ENCODE measurements at regions not wholly inside any gene's neighbourhood (a gene's known extent, or its start where the extent isn't known, plus 50 kb on each side); places are given as distances from the start of the nearest gene placed in this dataset.

- H3K4me1 ChIP-seq (ENCODE audit: insufficient read depth, low read length) = no peaks in the 10 kb centered on the region
- no peaks in the 10 kb centered on the region for H3K36me3 ChIP-seq (ENCODE audit: insufficient read depth, low read depth, low read length)
- H3K27me3 ChIP-seq (ENCODE audit: insufficient read depth, low read length) = no peaks in the 10 kb centered on the region
- H3K4me3 ChIP-seq (ENCODE audit: low read length) = no peak overlapping the region
- H3K9me3 ChIP-seq (ENCODE audit: insufficient read depth, low read depth, low read length) = no peaks in the 10 kb centered on the region
- no peak overlapping the region for H3K27ac ChIP-seq (ENCODE audit: low read length)
- H3K9ac ChIP-seq (ENCODE audit: low read depth, low read length) = no peak overlapping the region
These were observed 114.7 kb upstream of the ADCY1 start for GRCh38 chr7:45459476-45459875.

GRCh38 chr7:45460379-45460778, 113.8 kb upstream of the ADCY1 start:
- no peaks in the 10 kb centered on the region for H3K36me3 ChIP-seq (ENCODE audit: insufficient read depth, low read depth, low read length)
- H3K27me3 ChIP-seq (ENCODE audit: insufficient read depth, low read length) = no peaks in the 10 kb centered on the region
- no peak overlapping the region for H3K9ac ChIP-seq (ENCODE audit: low read depth, low read length)
- no peaks in the 10 kb centered on the region for H3K4me1 ChIP-seq (ENCODE audit: insufficient read depth, low read length)
- no peak overlapping the region for H3K27ac ChIP-seq (ENCODE audit: low read length)
- no peaks in the 10 kb centered on the region for H3K9me3 ChIP-seq (ENCODE audit: insufficient read depth, low read depth, low read length)
- no peak overlapping the region for H3K4me3 ChIP-seq (ENCODE audit: low read length)

GRCh38 chr7:45461026-45461425, 113.1 kb upstream of the ADCY1 start:
- H3K27ac ChIP-seq (ENCODE audit: low read length) = no peak overlapping the region
- H3K9ac ChIP-seq (ENCODE audit: low read depth, low read length) = no peak overlapping the region
- H3K27me3 ChIP-seq (ENCODE audit: insufficient read depth, low read length) = no peaks in the 10 kb centered on the region
- no peak overlapping the region for H3K4me3 ChIP-seq (ENCODE audit: low read length)
- no peaks in the 10 kb centered on the region for H3K9me3 ChIP-seq (ENCODE audit: insufficient read depth, low read depth, low read length)
- no peaks in the 10 kb centered on the region for H3K36me3 ChIP-seq (ENCODE audit: insufficient read depth, low read depth, low read length)
- no peaks in the 10 kb centered on the region for H3K4me1 ChIP-seq (ENCODE audit: insufficient read depth, low read length)

GRCh38 chr7:45469103-45469502, 105.1 kb upstream of the ADCY1 start:
- no peak overlapping the region for H3K4me3 ChIP-seq (ENCODE audit: low read length)
- peaks cover 5% of the 10 kb centered on the region for H3K9me3 ChIP-seq (ENCODE audit: insufficient read depth, low read depth, low read length)
- no peak overlapping the region for H3K9ac ChIP-seq (ENCODE audit: low read depth, low read length)
- no peaks in the 10 kb centered on the region for H3K4me1 ChIP-seq (ENCODE audit: insufficient read depth, low read length)
- H3K27me3 ChIP-seq (ENCODE audit: insufficient read depth, low read length) = no peaks in the 10 kb centered on the region
- H3K36me3 ChIP-seq (ENCODE audit: insufficient read depth, low read depth, low read length) = no peaks in the 10 kb centered on the region
- H3K27ac ChIP-seq (ENCODE audit: low read length) = no peak overlapping the region

- H3K9me3 ChIP-seq (ENCODE audit: insufficient read depth, low read depth, low read length) = peaks cover 5% of the 10 kb centered on the region
- H3K27ac ChIP-seq (ENCODE audit: low read length) = no peak overlapping the region
- no peaks in the 10 kb centered on the region for H3K27me3 ChIP-seq (ENCODE audit: insufficient read depth, low read length)
- H3K36me3 ChIP-seq (ENCODE audit: insufficient read depth, low read depth, low read length) = no peaks in the 10 kb centered on the region
- H3K9ac ChIP-seq (ENCODE audit: low read depth, low read length) = no peak overlapping the region
- H3K4me3 ChIP-seq (ENCODE audit: low read length) = no peak overlapping the region
- H3K4me1 ChIP-seq (ENCODE audit: insufficient read depth, low read length) = no peaks in the 10 kb centered on the region
These were observed 104.1 kb upstream of the ADCY1 start for GRCh38 chr7:45470031-45470430.

GRCh38 chr7:45479781-45480180, 94.4 kb upstream of the ADCY1 start:
- Histone ChIP-seq H3K27me3 (ENCODE audit: insufficient read depth, low read length) (no peaks in the 10 kb centered on the region), H3K9me3 (ENCODE audit: insufficient read depth, low read depth, low read length) (no peaks in the 10 kb centered on the region), H3K27ac (ENCODE audit: low read length) (no peak overlapping the region), H3K36me3 (ENCODE audit: insufficient read depth, low read depth, low read length) (no peaks in the 10 kb centered on the region), H3K4me3 (ENCODE audit: low read length) (no peak overlapping the region), H3K4me1 (ENCODE audit: insufficient read depth, low read length) (peaks cover 4% of the 10 kb centered on the region; the same call in 1 of the 2 replicates), H3K9ac (ENCODE audit: low read depth, low read length) (no peak overlapping the region)

GRCh38 chr7:45482451-45482850, 91.7 kb upstream of the ADCY1 start:
- Histone ChIP-seq H3K27ac (ENCODE audit: low read length) (no peak overlapping the region), H3K27me3 (ENCODE audit: insufficient read depth, low read length) (no peaks in the 10 kb centered on the region), H3K36me3 (ENCODE audit: insufficient read depth, low read depth, low read length) (no peaks in the 10 kb centered on the region), H3K4me1 (ENCODE audit: insufficient read depth, low read length) (peaks cover 4% of the 10 kb centered on the region; the same call in 1 of the 2 replicates), H3K4me3 (ENCODE audit: low read length) (no peak overlapping the region), H3K9ac (ENCODE audit: low read depth, low read length) (no peak overlapping the region), H3K9me3 (ENCODE audit: insufficient read depth, low read depth, low read length) (no peaks in the 10 kb centered on the region)

- no peaks in the 10 kb centered on the region for H3K27me3 ChIP-seq (ENCODE audit: insufficient read depth, low read length)
- H3K27ac ChIP-seq (ENCODE audit: low read length) = no peak overlapping the region
- no peaks in the 10 kb centered on the region for H3K9me3 ChIP-seq (ENCODE audit: insufficient read depth, low read depth, low read length)
- no peaks in the 10 kb centered on the region for H3K36me3 ChIP-seq (ENCODE audit: insufficient read depth, low read depth, low read length)
- H3K9ac ChIP-seq (ENCODE audit: low read depth, low read length) = no peak overlapping the region
- no peak overlapping the region for H3K4me3 ChIP-seq (ENCODE audit: low read length)
- 0 out of 2 replicates have a peak, but pooled peaks cover 4% of the 10 kb centered on the region for H3K4me1 ChIP-seq (ENCODE audit: insufficient read depth, low read length)
These were observed 90.1 kb upstream of the ADCY1 start for GRCh38 chr7:45484094-45484493.

- Histone ChIP-seq H3K9ac (ENCODE audit: low read depth, low read length) (no peak overlapping the region), H3K36me3 (ENCODE audit: insufficient read depth, low read depth, low read length) (no peaks in the 10 kb centered on the region), H3K27me3 (ENCODE audit: insufficient read depth, low read length) (no peaks in the 10 kb centered on the region), H3K27ac (ENCODE audit: low read length) (no peak overlapping the region), H3K9me3 (ENCODE audit: insufficient read depth, low read depth, low read length) (no peaks in the 10 kb centered on the region), H3K4me3 (ENCODE audit: low read length) (no peak overlapping the region), H3K4me1 (ENCODE audit: insufficient read depth, low read length) (0 out of 2 replicates have a peak, but pooled peaks cover 4% of the 10 kb centered on the region)
These were observed 87.6 kb upstream of the ADCY1 start for GRCh38 chr7:45486575-45486974.

- Histone ChIP-seq H3K4me1 (ENCODE audit: insufficient read depth, low read length) (peaks cover 16% of the 10 kb centered on the region; the same call in 1 of the 2 replicates), H3K27me3 (ENCODE audit: insufficient read depth, low read length) (no peaks in the 10 kb centered on the region)
These were observed 79.3 kb upstream of the ADCY1 start for GRCh38 chr7:45494885-45495284.

GRCh38 chr7:45495618-45496017, 78.5 kb upstream of the ADCY1 start:
- Histone ChIP-seq H3K9ac (ENCODE audit: low read depth, low read length) (no peak overlapping the region), H3K36me3 (ENCODE audit: insufficient read depth, low read depth, low read length) (no peaks in the 10 kb centered on the region), H3K4me3 (ENCODE audit: low read length) (0 out of 2 replicates have a peak overlapping the region, but pooled peaks have one; percentile 16), H3K27ac (ENCODE audit: low read length) (no peak overlapping the region), H3K4me1 (ENCODE audit: insufficient read depth, low read length) (peaks cover 16% of the 10 kb centered on the region; the same call in 1 of the 2 replicates), H3K9me3 (ENCODE audit: insufficient read depth, low read depth, low read length) (no peaks in the 10 kb centered on the region), H3K27me3 (ENCODE audit: insufficient read depth, low read length) (no peaks in the 10 kb centered on the region)

More at GRCh38 chr7:45494885-45495284, 79.3 kb upstream of the ADCY1 start:
- Histone ChIP-seq H3K4me3 (ENCODE audit: low read length) (no peak overlapping the region), H3K36me3 (ENCODE audit: insufficient read depth, low read depth, low read length) (no peaks in the 10 kb centered on the region), H3K9ac (ENCODE audit: low read depth, low read length) (no peak overlapping the region), H3K9me3 (ENCODE audit: insufficient read depth, low read depth, low read length) (no peaks in the 10 kb centered on the region), H3K27ac (ENCODE audit: low read length) (no peak overlapping the region)

GRCh38 chr7:45500257-45500656, 73.9 kb upstream of the ADCY1 start:
- no peak overlapping the region for H3K9ac ChIP-seq (ENCODE audit: low read depth, low read length)
- H3K4me1 ChIP-seq (ENCODE audit: insufficient read depth, low read length) = peaks cover 19% of the 10 kb centered on the region; the same call in 1 of the 2 replicates
- no peaks in the 10 kb centered on the region for H3K36me3 ChIP-seq (ENCODE audit: insufficient read depth, low read depth, low read length)
- H3K4me3 ChIP-seq (ENCODE audit: low read length) = no peak overlapping the region
- peaks cover 13% of the 10 kb centered on the region; the same call in 1 of the 2 replicates for H3K9me3 ChIP-seq (ENCODE audit: insufficient read depth, low read depth, low read length)
- H3K27me3 ChIP-seq (ENCODE audit: insufficient read depth, low read length) = no peaks in the 10 kb centered on the region
- H3K27ac ChIP-seq (ENCODE audit: low read length) = no peak overlapping the region

Measured in iPS-20b (cell line).